ENCODE measurements at regions not wholly inside any gene's neighbourhood (a gene's known extent, or its start where the extent isn't known, plus 50 kb on each side); places are given as distances from the start of the nearest gene placed in this dataset.

GRCh38 chr10:36677431-36677768 is 448.0 kb upstream of the ANKRD30A start:
- no peaks in the 10 kb centered on the region for H3K27me3 Mint-ChIP-seq
- no peak overlapping the region for H3K27ac Mint-ChIP-seq
- H3K9me3 Mint-ChIP-seq: no peaks in the 10 kb centered on the region
- DNase-seq (ENCODE audit: low spot score in 2 of 2) (no peak), ATAC-seq (ENCODE audit: low read depth) (no peak)
- no peak overlapping the region for H3K4me3 Mint-ChIP-seq
- H3K4me1 Mint-ChIP-seq: no peaks in the 10 kb centered on the region
- H3K36me3 Mint-ChIP-seq: no peaks in the 10 kb centered on the region

- DNase-seq (ENCODE audit: low spot score in 2 of 2) (no peak), ATAC-seq (ENCODE audit: low read depth) (no peak)
- no peaks in the 10 kb centered on the region for H3K4me1 Mint-ChIP-seq
- H3K4me3 Mint-ChIP-seq: no peak overlapping the region
- no peaks in the 10 kb centered on the region for H3K27me3 Mint-ChIP-seq
- no peaks in the 10 kb centered on the region for H3K9me3 Mint-ChIP-seq
- no peak overlapping the region for H3K27ac Mint-ChIP-seq
- no peaks in the 10 kb centered on the region for H3K36me3 Mint-ChIP-seq
These were observed 448.5 kb upstream of the ANKRD30A start for GRCh38 chr10:36676756-36677430.

GRCh38 chr10:36676321-36676720 is 449.1 kb upstream of the ANKRD30A start:
- H3K36me3 Mint-ChIP-seq: no peaks in the 10 kb centered on the region
- H3K4me1 Mint-ChIP-seq: no peaks in the 10 kb centered on the region
- ATAC-seq (ENCODE audit: low read depth) (no peak), DNase-seq (ENCODE audit: low spot score in 2 of 2) (no peak)
- no peaks in the 10 kb centered on the region for H3K9me3 Mint-ChIP-seq
- H3K27me3 Mint-ChIP-seq: no peaks in the 10 kb centered on the region
- H3K4me3 Mint-ChIP-seq: no peak overlapping the region
- no peak overlapping the region for H3K27ac Mint-ChIP-seq

- no peaks in the 10 kb centered on the region for H3K36me3 Mint-ChIP-seq
- no peaks in the 10 kb centered on the region for H3K4me1 Mint-ChIP-seq
- ATAC-seq (ENCODE audit: low read depth): no peak
- no peaks in the 10 kb centered on the region for H3K27me3 Mint-ChIP-seq
- no peak overlapping the region for H3K27ac Mint-ChIP-seq
- DNase-seq (ENCODE audit: low spot score in 2 of 2): no peak
- no peaks in the 10 kb centered on the region for H3K9me3 Mint-ChIP-seq
- H3K4me3 Mint-ChIP-seq: no peak overlapping the region
These were observed 449.9 kb upstream of the ANKRD30A start for GRCh38 chr10:36675458-36675880.

- no peak for DNase-seq (ENCODE audit: low spot score in 2 of 2)
- Mint-ChIP-seq H3K9me3 (peaks cover 1% of the 10 kb centered on the region), H3K36me3 (no peaks in the 10 kb centered on the region), H3K4me1 (no peaks in the 10 kb centered on the region), H3K4me3 (no peak overlapping the region), H3K27me3 (no peaks in the 10 kb centered on the region), H3K27ac (no peak overlapping the region)
- ATAC-seq (ENCODE audit: low read depth): no peak
These were observed 453.8 kb upstream of the ANKRD30A start for GRCh38 chr10:36671607-36672006.

- peaks cover 1% of the 10 kb centered on the region for H3K9me3 Mint-ChIP-seq
- H3K27me3 Mint-ChIP-seq: no peaks in the 10 kb centered on the region
- no peaks in the 10 kb centered on the region for H3K36me3 Mint-ChIP-seq
- no peaks in the 10 kb centered on the region for H3K4me1 Mint-ChIP-seq
- ATAC-seq (ENCODE audit: low read depth): no peak
- DNase-seq (ENCODE audit: low spot score in 2 of 2): no peak
- no peak overlapping the region for H3K4me3 Mint-ChIP-seq
- no peak overlapping the region for H3K27ac Mint-ChIP-seq
These were observed 454.6 kb upstream of the ANKRD30A start for GRCh38 chr10:36670621-36671402.

GRCh38 chr10:36669615-36670352 is 455.6 kb upstream of the ANKRD30A start:
- no peaks in the 10 kb centered on the region for H3K27me3 Mint-ChIP-seq

GRCh38 chr10:36666451-36666850 is 458.9 kb upstream of the ANKRD30A start:
- ATAC-seq (ENCODE audit: low read depth) (no peak), DNase-seq (ENCODE audit: low spot score in 2 of 2) (no peak)
- Mint-ChIP-seq H3K27me3 (no peaks in the 10 kb centered on the region), H3K4me1 (no peaks in the 10 kb centered on the region), H3K27ac (no peak overlapping the region), H3K36me3 (no peaks in the 10 kb centered on the region), H3K9me3 (peaks cover 1% of the 10 kb centered on the region), H3K4me3 (no peak overlapping the region)

More at GRCh38 chr10:36669615-36670352, 455.6 kb upstream of the ANKRD30A start:
- DNase-seq (ENCODE audit: low spot score in 2 of 2): no peak
- Mint-ChIP-seq H3K9me3 (peaks cover 1% of the 10 kb centered on the region), H3K4me1 (no peaks in the 10 kb centered on the region), H3K36me3 (no peaks in the 10 kb centered on the region), H3K27ac (no peak overlapping the region), H3K4me3 (no peak overlapping the region)
- no peak for ATAC-seq (ENCODE audit: low read depth)

GRCh38 chr10:36662571-36662970 is 462.8 kb upstream of the ANKRD30A start:
- ATAC-seq (ENCODE audit: low read depth): no peak
- Mint-ChIP-seq H3K4me1 (no peaks in the 10 kb centered on the region), H3K36me3 (no peaks in the 10 kb centered on the region), H3K27ac (no peak overlapping the region), H3K27me3 (no peaks in the 10 kb centered on the region), H3K4me3 (no peak overlapping the region), H3K9me3 (peaks cover 1% of the 10 kb centered on the region)
- DNase-seq (ENCODE audit: low spot score in 2 of 2): no peak

- no peaks in the 10 kb centered on the region for H3K4me1 Mint-ChIP-seq
- H3K9me3 Mint-ChIP-seq: peaks cover 4% of the 10 kb centered on the region
- ATAC-seq (ENCODE audit: low read depth) (no peak), DNase-seq (ENCODE audit: low spot score in 2 of 2) (no peak)
- H3K27ac Mint-ChIP-seq: no peak overlapping the region
- no peaks in the 10 kb centered on the region for H3K27me3 Mint-ChIP-seq
- no peaks in the 10 kb centered on the region for H3K36me3 Mint-ChIP-seq
- H3K4me3 Mint-ChIP-seq: no peak overlapping the region
These were observed 475.1 kb upstream of the ANKRD30A start for GRCh38 chr10:36650274-36650673.

GRCh38 chr10:36647540-36647939 is 477.9 kb upstream of the ANKRD30A start:
- H3K4me1 Mint-ChIP-seq: no peaks in the 10 kb centered on the region
- DNase-seq (ENCODE audit: low spot score in 2 of 2) (no peak), ATAC-seq (ENCODE audit: low read depth) (no peak)
- H3K27me3 Mint-ChIP-seq: no peaks in the 10 kb centered on the region
- peaks cover 4% of the 10 kb centered on the region for H3K9me3 Mint-ChIP-seq
- H3K27ac Mint-ChIP-seq: no peak overlapping the region
- H3K4me3 Mint-ChIP-seq: no peak overlapping the region
- H3K36me3 Mint-ChIP-seq: no peaks in the 10 kb centered on the region

- DNase-seq (ENCODE audit: low spot score in 2 of 2) (no peak), ATAC-seq (ENCODE audit: low read depth) (no peak)
- H3K4me1 Mint-ChIP-seq: no peaks in the 10 kb centered on the region
- H3K4me3 Mint-ChIP-seq: no peak overlapping the region
- peaks cover 2% of the 10 kb centered on the region for H3K36me3 Mint-ChIP-seq
- peaks cover 2% of the 10 kb centered on the region for H3K9me3 Mint-ChIP-seq
- no peak overlapping the region for H3K27ac Mint-ChIP-seq
- peaks cover 4% of the 10 kb centered on the region for H3K27me3 Mint-ChIP-seq
These were observed 484.8 kb upstream of the ANKRD30A start for GRCh38 chr10:36640626-36641025.

- peaks cover 2% of the 10 kb centered on the region for H3K36me3 Mint-ChIP-seq
- no peak overlapping the region for H3K4me3 Mint-ChIP-seq
- peaks cover 4% of the 10 kb centered on the region for H3K27me3 Mint-ChIP-seq
- no peak overlapping the region for H3K27ac Mint-ChIP-seq
- no peaks in the 10 kb centered on the region for H3K4me1 Mint-ChIP-seq
- ATAC-seq (ENCODE audit: low read depth) (no peak), DNase-seq (ENCODE audit: low spot score in 2 of 2) (no peak)
- H3K9me3 Mint-ChIP-seq: peaks cover 2% of the 10 kb centered on the region
These were observed 486.8 kb upstream of the ANKRD30A start for GRCh38 chr10:36638462-36639155.

GRCh38 chr10:36636879-36637278 is 488.5 kb upstream of the ANKRD30A start:
- no peak overlapping the region for H3K27ac Mint-ChIP-seq
- H3K4me3 Mint-ChIP-seq: no peak overlapping the region
- H3K36me3 Mint-ChIP-seq: peaks cover 2% of the 10 kb centered on the region
- DNase-seq (ENCODE audit: low spot score in 2 of 2) (no peak), ATAC-seq (ENCODE audit: low read depth) (no peak)
- H3K27me3 Mint-ChIP-seq: peaks cover 3% of the 10 kb centered on the region
- H3K4me1 Mint-ChIP-seq: no peaks in the 10 kb centered on the region
- H3K9me3 Mint-ChIP-seq: peaks cover 5% of the 10 kb centered on the region

Data from memory B cell (primary cell).